Ramos (cell line): ENCODE measurements at regions not wholly inside any gene's neighbourhood (a gene's known extent, or its start where the extent isn't known, plus 50 kb on each side); places are given as distances from the start of the nearest gene placed in this dataset.
"Not testable (repeated sequence)": the region's sequence is repeated elsewhere in the genome, so short reads cannot be mapped to it uniquely, and the experiment has no call there.

ENCODE experiments used
- in situ Hi-C: fragments of 300-500 bp; cut with MboI; formaldehyde crosslinking; loops from one replicate; pipeline ENCODE4 v1.14.3; 2022; ENCODE audit warnings: low sequenced_read_pairs; ENCODE audit not compliant: unreplicated experiment

- in situ Hi-C loops, result no loop called here
Measured at GRCh38 chr2:8234757-8235374, 447.0 kb upstream of the ID2 start.

DNA sequence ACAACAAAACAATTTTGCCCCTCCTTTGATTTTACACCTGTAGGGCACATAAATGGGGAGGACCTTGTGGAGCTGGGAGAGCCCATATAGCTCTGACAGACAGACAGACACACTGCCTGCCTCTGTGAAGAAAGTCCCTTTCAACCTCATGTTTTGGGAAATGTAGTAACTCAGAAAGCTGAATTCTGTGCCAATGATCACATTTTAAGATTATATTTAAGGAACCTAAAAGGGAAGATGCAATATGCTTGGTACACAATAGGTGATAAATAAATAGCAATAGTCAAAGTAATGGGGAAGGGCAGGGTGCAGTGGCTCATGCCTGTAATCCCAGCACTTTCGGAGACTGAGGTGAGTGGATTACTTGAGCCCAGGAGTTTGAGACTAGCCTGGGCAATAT is 446.4 kb upstream of the ID2 start:
- in situ Hi-C loops, result no loop called here

- in situ Hi-C loops, result no loop called here
Measured at GRCh38 chr2:8236391-8236790, 445.5 kb upstream of the ID2 start.

- in situ Hi-C loops, result no loop called here
Measured at GRCh38 chr2:8238521-8239230, 443.2 kb upstream of the ID2 start.

DNA sequence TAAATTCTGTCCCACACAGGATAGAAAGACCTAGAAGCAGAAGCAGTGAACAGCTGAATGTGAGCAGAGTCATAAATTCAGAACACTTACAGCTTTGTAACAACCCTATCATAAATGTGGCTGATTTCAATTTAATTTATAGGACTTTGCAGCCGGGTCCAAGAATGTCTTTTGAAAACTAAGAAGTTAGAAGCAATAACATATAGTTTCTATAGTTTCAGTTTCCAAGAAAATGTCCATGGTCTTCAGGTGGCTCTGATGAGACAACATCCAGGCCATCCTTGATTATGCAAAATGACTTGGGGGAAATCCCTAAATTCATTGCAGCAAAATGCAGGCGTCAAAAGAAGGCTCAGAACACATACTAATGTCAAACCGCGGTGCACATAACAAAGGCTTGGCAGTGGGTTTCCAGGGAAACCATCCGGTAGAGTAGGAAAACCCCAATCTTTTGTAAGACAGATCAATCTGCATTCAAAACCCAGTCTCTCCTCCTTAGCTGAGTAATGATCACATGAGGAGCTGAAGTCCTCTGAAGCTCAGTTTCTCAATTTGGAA is 442.2 kb upstream of the ID2 start:
- in situ Hi-C loops, result no loop called here

- in situ Hi-C loops, result no loop called here
Measured at GRCh38 chr2:8241317-8241716, 440.5 kb upstream of the ID2 start.

GRCh38 chr2:8242739-8243138 is 439.1 kb upstream of the ID2 start:
- in situ Hi-C loops, result no loop called here

GRCh38 chr2:8243748-8244400 is 438.0 kb upstream of the ID2 start:
- in situ Hi-C loops, result no loop called here

GRCh38 chr2:8244639-8245038 is 437.2 kb upstream of the ID2 start:
- in situ Hi-C loops, result no loop called here

GRCh38 chr2:8246137-8246536 is 435.7 kb upstream of the ID2 start:
- in situ Hi-C loops, result no loop called here

GRCh38 chr2:8247905-8248622 is 433.8 kb upstream of the ID2 start:
- in situ Hi-C loops, result no loop called here

DNA sequence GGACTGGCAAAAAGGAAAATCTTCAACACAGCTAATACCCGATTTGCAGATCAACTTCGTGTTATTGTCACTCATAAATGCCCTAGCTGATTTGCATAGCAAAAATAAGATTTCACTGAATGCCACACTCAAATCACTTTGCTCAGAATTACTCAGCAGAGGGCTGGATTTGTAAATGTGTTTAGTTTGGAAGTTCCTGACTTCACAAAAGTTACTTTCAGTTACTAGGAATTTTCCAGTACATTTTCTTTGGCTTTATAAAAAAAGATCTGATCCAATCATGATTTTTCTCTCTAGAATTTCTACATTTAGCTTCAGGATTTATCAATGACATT is 433.3 kb upstream of the ID2 start:
- in situ Hi-C loops, result no loop called here

DNA sequence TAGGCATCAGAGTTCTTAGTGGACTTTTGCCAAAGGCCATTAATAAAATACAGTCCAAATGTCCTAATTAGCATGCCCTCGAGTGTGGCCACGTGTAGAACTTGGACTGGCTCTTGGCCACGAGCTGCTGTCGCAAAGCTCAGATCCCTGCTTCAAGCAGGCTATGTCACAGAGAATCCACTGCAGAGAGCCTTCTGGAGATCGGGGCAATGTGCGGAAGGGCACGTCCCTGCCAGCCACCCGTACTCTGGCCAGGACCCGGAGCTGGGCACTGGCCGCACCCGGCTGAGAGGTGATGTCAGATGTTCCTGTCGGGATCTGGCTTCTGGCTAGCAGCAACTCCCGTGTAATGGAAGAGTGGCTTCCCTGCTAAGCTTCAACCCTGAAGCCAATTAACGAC is 432.7 kb upstream of the ID2 start:
- in situ Hi-C loops, result no loop called here

DNA sequence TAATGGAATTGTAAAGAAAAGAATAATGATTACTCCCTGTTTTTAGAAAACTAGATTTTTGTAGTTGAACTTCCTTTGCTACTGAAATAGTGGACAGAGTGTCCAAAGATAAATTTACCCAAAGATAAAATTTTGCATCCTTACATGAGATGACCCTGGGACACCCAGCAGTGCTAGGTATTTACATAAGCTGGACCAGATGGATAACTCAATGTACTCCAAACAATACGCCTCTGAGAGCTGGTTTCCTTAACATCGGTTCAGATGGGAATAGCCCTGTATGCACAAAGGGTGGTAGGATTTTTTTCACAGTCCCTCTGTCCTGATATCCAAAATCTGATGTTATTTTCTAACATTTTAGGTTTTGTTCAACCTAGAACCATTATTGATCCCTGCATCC is 432.1 kb upstream of the ID2 start:
- in situ Hi-C loops, result no loop called here

GRCh38 chr2:8250290-8250689 is 431.6 kb upstream of the ID2 start:
- in situ Hi-C loops, result not testable (repeated sequence)

DNA sequence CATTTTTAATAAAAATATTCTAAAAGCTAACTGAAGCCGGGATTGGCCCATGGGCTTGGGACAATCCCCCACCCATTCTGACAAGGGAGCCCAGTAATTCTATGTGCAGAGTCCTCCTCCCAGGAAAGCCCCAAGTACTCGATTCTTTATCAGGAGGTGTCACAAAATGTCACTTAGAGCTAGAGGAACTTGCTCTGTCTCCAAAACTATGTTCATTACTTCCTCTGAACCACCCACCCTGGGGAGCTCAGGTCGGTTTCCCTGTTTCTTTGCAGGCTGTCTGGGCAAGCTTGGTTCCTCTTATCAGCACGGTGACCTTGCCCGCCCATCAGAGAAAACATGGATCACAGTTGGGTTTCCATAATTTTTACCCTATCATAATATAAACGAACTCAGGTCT is 430.6 kb upstream of the ID2 start:
- in situ Hi-C loops, result no loop called here

DNA sequence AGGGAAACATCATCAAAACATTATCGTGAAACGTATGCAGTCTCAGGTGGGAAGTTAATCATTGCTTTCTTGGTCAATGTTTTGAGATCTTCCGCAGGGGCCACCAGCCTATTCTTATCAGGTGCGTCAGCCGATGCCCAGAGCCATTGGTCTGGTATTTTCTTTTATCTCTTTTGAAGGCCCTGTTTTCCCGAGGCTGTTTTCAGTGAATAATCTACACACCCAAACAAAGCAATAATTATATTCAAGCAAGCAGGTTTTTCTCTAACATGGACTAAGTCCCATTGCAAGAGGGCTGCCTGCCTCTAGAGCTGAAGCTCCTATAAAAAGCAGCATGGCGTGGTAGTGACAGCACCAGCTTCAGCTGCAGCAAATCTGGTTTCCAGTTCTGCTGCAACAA is 430.0 kb upstream of the ID2 start:
- in situ Hi-C loops, result no loop called here

DNA sequence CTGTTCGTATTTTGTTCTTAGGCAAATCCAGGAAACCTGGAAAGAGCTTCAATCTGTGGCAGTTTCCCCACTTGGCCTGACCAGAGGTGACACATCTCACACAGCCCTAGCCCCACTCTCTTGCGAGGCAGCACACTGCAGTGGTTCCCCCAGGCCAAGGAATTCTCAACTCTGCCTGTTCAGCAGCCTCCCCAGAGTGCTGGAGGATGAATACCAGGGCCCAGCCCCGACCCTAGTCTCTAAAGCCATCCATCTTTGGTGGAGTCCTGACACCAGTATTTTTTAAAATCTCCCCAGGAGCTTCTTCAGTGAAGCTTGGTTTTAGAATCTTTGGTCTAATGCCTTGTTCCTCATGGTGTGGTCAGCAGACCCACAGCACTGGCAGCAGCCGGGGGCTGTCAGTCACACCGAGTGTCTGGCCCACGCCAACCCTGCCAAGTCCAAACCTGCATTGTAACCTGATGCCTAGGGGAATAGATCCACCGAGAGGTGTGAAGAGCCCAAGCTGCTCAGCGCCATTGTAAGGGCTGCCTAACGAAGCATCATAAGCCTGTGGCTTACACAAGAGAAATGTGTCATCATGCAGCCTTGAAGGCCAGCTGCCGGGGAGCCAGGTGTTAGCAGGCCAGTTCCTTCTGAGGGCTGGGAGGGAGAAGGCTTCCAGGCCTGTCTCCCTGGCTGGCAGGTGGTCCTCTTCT is 428.7 kb upstream of the ID2 start:
- in situ Hi-C loops, result no loop called here

DNA sequence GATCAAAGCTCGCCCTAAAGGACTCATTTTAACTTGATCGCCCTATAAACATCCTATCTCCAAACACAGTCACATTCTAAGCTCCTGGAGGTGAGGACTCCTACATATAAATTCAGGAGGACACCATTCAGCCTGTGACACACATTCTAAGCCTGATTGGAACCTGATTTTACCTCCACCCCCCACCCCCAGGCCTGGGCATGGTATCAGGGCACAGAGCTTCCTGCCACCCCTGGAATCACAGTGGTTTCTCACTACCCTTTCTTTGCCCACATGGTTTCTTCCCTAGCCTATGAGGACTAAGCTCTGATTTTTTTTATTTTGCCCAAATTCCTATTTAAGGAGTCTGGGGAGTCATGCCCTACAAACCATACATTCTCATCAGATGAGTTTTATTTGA is 428.1 kb upstream of the ID2 start:
- in situ Hi-C loops, result no loop called here

GRCh38 chr2:8254214-8254613 is 427.6 kb upstream of the ID2 start:
- in situ Hi-C loops, result not testable (repeated sequence)
